ENCODE measurements at regions not wholly inside any gene's neighbourhood (a gene's known extent, or its start where the extent isn't known, plus 50 kb on each side); places are given as distances from the start of the nearest gene placed in this dataset.
"Not testable (repeated sequence)": the region's sequence is repeated elsewhere in the genome, so short reads cannot be mapped to it uniquely, and the experiment has no call there.

DNA sequence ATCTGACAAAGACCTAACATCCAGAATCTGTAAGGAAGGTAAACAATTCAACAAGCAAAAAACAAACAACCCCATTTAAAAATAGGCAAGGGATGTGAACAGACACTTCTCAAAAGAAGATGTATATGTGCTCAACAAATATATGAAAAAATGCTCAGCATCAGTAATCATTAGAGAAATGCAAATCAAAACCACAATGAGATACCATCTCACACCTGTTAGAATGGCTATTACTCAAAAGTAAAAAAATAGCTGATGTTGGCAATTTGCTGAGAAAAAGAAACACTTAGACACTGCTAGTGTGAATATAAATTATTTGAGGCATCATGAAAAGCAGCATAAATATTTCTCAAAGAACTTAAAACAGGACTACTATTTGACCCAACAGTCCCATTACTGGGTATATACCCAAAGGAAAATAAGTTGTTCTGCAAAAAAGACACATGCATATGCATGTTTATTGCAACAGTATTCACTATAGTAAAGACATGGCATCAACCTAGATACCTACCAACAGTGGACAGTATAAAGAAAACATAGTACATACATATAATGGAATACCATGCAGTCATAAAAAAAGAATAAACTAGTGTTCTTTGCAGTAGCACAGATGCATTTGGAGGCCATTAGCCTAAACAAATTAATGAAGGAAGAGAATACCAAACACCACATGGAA, 980.1 kb downstream of the KCNMA1 start:
- DNase-seq, result no peak

- DNase-seq, result no peak
These were observed 986.5 kb downstream of the KCNMA1 start for GRCh38 chr10:76651154-76651553.

- no peak for DNase-seq
These were observed 987.9 kb downstream of the KCNMA1 start for GRCh38 chr10:76649723-76650127.

- no peak for DNase-seq
These were observed 988.4 kb downstream of the KCNMA1 start for GRCh38 chr10:76649254-76649653.

DNA sequence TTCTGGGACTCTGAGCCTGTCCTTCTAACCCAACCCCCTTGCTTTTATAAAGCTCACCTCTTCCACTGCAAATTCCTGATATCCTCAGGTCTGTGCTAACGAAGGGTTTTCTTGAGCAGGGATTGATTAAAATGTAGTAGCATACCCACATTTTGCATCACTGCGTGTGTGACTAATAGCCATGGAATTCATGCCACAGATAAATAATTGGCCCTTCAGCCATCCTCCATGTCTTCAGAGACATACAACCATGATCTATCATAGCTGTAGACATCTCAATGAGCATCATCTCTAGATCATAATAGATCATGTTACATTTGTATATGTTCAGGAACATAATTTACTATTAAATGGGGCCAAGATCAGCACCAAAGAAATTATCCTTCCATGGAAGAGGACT, 990.3 kb downstream of the KCNMA1 start:
- DNase-seq, result no peak

DNA sequence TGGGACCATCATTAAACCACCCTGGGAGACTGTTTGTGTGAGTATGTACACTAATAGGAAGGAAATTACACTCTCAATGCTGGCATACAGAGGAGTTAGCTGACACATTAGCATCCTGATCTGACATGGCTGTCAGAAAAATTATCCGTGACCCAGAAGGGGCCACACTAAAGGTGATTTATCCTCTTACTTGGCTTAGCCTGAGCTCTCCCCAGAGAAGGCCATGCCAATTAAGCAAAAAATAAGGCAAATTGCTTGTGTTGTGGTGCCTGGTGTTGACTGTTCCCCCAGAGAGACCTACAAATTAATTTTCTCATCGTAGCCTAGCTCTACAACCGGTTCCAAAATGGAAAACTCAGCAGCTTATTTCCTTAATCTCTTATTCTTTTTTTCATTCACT, 992.3 kb downstream of the KCNMA1 start:
- DNase-seq, result no peak

DNA sequence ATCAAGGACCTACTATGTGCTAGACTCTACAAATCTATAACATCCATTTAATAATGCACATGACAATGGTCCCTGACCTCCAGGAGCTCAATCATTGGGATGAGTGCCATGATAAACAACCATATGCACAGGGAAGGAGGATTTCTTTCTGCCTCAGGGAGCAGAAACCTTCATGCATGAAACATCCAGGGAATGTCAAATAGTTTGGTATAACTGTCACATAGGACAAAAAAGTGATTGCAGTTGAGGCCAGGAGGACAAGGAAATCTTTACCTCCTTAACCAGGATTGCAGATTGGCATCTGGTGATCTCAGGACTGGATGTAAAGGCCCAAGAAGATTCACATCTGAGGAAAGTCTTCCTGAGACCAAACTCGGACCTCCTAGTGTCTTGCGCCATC, 993.1 kb downstream of the KCNMA1 start:
- no peak for DNase-seq

GRCh38 chr10:76643511-76643911, 994.1 kb downstream of the KCNMA1 start:
- no peak for DNase-seq

GRCh38 chr10:76642358-76642757, 995.2 kb downstream of the KCNMA1 start:
- DNase-seq, result no peak

GRCh38 chr10:76641215-76641614, 996.4 kb downstream of the KCNMA1 start:
- DNase-seq, result no peak

- DNase-seq, result no peak
These were observed 996.8 kb downstream of the KCNMA1 start for GRCh38 chr10:76640806-76641205.

GRCh38 chr10:76632767-76633051, 1004.9 kb downstream of the KCNMA1 start:
- DNase-seq, result no peak

GRCh38 chr10:76631884-76632766, 1005.5 kb downstream of the KCNMA1 start:
- no peak for DNase-seq

GRCh38 chr10:76631036-76631670, 1006.5 kb downstream of the KCNMA1 start:
- DNase-seq, result no peak

- DNase-seq, result no peak
These were observed 1008.8 kb downstream of the KCNMA1 start for GRCh38 chr10:76628801-76629200.

DNA sequence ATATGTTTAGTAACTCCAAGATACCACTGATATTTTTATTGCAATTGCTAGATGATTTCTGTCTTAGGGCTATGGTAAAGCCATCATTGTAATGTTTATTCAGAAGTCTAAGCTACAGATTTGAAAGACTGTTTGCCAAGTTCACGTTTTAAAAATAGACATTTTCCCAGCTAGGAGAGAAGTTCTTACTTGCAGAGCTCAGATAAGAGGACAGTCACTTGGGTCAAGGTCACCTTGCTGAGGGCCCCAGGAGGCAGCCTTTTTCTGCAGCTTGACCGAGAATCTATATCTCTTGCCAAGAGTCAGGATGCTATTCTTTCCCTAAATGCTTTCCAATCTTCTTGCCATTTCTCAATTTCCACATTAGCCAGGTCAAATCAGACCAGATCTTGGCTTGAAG, 1011.2 kb downstream of the KCNMA1 start:
- DNase-seq, result no peak

DNA sequence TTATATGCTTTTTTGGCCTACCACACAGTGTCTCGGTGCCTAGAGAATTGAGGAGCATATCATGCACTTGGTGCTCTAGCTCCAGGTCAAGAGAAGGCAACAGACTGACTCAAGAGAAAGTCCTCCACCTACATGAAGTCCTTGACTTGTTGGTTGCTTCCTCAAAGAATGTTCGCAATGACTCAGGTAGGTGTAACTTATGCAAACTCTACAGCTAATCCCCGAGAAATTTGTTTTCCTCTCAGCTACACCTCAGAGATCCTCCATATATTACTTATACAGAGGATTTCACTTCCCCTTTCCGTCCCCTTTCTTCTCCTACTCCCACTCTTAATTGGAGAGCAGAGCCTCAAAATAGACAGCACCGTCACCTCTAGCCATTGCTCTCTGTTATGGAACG, 1013.1 kb downstream of the KCNMA1 start:
- no peak for DNase-seq

DNA sequence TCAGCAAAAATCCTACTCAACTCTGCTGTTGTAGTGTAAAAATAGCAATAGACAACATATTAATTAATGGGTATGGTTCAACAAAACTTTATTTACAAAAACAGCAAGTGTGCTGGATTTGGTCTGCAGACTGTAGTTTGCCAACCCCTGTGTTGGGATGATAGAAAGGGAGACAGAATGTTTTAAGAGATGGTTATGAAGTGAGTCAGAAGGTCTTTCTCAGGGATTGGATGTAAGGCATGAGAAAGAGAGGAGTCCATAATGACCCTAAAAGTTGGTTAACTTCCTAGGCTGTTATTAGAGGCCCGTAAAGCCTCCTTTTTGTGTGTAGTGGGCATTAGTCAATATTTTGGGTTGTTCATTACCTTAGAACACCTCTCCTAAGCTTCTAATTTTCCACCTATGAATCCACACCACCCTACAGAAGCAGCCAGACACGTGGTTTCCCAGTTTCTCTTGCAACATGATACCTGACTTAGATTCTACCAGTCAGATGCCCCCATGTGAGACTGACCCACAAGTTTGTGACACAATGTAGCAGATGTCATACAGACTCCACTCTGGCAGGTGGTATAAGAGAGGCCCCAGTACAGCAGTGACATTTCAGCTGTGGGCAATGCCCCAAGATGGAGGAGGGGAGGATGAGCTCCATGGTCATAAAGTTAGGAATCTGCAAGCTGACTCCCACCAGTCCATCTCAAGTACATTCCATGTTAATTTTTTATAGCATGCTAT, 1015.6 kb downstream of the KCNMA1 start:
- DNase-seq, result no peak

GRCh38 chr10:76618641-76619040, 1019.0 kb downstream of the KCNMA1 start:
- no peak for DNase-seq

GRCh38 chr10:76618171-76618570, 1019.4 kb downstream of the KCNMA1 start:
- no peak for DNase-seq

DNA sequence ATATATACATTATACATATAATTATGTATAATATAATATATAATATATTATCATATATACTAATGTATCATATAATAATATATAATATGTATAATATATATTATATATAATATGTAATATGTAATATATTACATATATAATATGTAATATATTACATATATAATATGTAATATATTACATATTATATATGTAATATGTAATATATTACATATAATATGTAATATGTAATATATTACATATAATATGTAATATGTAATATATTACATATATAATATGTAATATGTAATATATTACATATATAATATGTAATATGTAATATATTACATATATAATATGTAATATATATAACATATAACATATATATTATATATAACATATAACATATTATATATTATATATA, 1020.9 kb downstream of the KCNMA1 start:
- not testable (repeated sequence) for DNase-seq

GRCh38 chr10:76615049-76615448, 1022.6 kb downstream of the KCNMA1 start:
- no peak for DNase-seq
